ENCODE measurements at regions not wholly inside any gene's neighbourhood (a gene's known extent, or its start where the extent isn't known, plus 50 kb on each side); places are given as distances from the start of the nearest gene placed in this dataset.

DNA sequence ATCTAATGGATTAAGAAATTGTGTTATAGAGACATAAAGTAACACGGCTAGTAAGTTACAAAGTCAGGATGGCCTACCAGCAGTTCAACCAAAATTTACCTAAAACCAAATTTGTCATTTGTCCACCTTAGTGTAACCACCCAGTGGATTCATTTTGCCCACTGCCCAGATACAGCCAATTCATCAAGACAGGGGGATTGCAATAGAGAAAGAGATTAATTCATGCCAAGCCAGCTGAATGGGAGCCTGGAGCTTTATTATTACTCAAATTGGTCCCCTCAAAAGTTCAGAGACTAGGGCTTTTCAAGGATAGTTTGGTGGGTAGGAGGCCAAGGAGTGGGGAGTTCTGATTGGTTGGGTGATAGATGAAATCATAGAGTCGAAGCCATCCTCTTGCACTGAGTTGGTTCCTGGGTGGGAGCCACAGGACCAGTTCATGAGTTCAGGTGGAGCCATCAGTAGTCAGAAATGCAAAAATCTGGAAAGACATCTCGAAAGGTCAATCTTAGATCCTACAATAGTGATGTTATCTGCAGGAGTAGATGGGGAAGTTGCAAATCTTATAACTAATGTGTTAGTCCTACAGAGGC lies 304.2 kb upstream of the CADM1 start:
- TF ChIP-seq, protein P1, sequence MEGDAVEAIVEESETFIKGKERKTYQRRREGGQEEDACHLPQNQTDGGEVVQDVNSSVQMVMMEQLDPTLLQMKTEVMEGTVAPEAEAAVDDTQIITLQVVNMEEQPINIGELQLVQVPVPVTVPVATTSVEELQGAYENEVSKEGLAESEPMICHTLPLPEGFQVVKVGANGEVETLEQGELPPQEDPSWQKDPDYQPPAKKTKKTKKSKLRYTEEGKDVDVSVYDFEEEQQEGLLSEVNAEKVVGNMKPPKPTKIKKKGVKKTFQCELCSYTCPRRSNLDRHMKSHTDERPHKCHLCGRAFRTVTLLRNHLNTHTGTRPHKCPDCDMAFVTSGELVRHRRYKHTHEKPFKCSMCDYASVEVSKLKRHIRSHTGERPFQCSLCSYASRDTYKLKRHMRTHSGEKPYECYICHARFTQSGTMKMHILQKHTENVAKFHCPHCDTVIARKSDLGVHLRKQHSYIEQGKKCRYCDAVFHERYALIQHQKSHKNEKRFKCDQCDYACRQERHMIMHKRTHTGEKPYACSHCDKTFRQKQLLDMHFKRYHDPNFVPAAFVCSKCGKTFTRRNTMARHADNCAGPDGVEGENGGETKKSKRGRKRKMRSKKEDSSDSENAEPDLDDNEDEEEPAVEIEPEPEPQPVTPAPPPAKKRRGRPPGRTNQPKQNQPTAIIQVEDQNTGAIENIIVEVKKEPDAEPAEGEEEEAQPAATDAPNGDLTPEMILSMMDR (conservative IDR thresholded peaks at IDR 0.05; ENCODE audit: low read depth in 2 of 2) = no peak
- TF ChIP-seq CREB1 (CRISPR knock-in tag; IDR thresholded peaks at IDR 0.05; ENCODE audit: low read depth) = no peak
- TF ChIP-seq, protein P2, sequence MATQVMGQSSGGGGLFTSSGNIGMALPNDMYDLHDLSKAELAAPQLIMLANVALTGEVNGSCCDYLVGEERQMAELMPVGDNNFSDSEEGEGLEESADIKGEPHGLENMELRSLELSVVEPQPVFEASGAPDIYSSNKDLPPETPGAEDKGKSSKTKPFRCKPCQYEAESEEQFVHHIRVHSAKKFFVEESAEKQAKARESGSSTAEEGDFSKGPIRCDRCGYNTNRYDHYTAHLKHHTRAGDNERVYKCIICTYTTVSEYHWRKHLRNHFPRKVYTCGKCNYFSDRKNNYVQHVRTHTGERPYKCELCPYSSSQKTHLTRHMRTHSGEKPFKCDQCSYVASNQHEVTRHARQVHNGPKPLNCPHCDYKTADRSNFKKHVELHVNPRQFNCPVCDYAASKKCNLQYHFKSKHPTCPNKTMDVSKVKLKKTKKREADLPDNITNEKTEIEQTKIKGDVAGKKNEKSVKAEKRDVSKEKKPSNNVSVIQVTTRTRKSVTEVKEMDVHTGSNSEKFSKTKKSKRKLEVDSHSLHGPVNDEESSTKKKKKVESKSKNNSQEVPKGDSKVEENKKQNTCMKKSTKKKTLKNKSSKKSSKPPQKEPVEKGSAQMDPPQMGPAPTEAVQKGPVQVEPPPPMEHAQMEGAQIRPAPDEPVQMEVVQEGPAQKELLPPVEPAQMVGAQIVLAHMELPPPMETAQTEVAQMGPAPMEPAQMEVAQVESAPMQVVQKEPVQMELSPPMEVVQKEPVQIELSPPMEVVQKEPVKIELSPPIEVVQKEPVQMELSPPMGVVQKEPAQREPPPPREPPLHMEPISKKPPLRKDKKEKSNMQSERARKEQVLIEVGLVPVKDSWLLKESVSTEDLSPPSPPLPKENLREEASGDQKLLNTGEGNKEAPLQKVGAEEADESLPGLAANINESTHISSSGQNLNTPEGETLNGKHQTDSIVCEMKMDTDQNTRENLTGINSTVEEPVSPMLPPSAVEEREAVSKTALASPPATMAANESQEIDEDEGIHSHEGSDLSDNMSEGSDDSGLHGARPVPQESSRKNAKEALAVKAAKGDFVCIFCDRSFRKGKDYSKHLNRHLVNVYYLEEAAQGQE (IDR thresholded peaks at IDR 0.05; ENCODE audit: unreplicated experiment) = no peak
